Smooth muscle cell (in vitro differentiated cells): ENCODE measurements at regions not wholly inside any gene's neighbourhood (a gene's known extent, or its start where the extent isn't known, plus 50 kb on each side); places are given as distances from the start of the nearest gene placed in this dataset.
A peak's percentile ranks its signal among the peaks of the same experiment; 100 is the strongest.
"Not testable (repeated sequence)": the region's sequence is repeated elsewhere in the genome, so short reads cannot be mapped to it uniquely, and the experiment has no call there.

Experiments used
- DNase-seq: peaks from one replicate; lab custom pipeline; 2025; ENCODE audit not compliant: unreplicated experiment; lab: John Stamatoyannopoulos, UW
- H2AFZ ChIP-seq: fragments of 200-600 bp; sonication (generic); 2 replicates; pipeline ENCODE4 v1.6.0; 2016; ENCODE audit warnings: antibody characterized with exemption, low read depth, mild to moderate bottlenecking
- H3F3A ChIP-seq: fragments of 200-600 bp; sonication (generic); 2 replicates; pipeline ENCODE4 v1.6.0; 2017; ENCODE audit warnings: antibody characterized with exemption, low read depth
- H3K27ac ChIP-seq: fragments of 200-600 bp; sonication (generic); 2 replicates; pipeline ENCODE4 v1.5.1; 2016; ENCODE audit warnings: low read depth, mild to moderate bottlenecking
- H3K27me3 ChIP-seq: fragments of 200-600 bp; sonication (generic); 2 replicates; pipeline ENCODE4 v1.6.1; 2016; ENCODE audit warnings: low read depth, mild to moderate bottlenecking
- H3K36me3 ChIP-seq: fragments of 200-600 bp; sonication (generic); 2 replicates; pipeline ENCODE4 v1.5.1; 2016; ENCODE audit warnings: low read depth
- H3K4me1 ChIP-seq: fragments of 200-600 bp; sonication (generic); 2 replicates; pipeline ENCODE4 v1.5.1; 2016; ENCODE audit warnings: low read depth
- H3K4me2 ChIP-seq: fragments of 200-600 bp; sonication (generic); 2 replicates; pipeline ENCODE4 v1.6.0; 2016; ENCODE audit warnings: mild to moderate bottlenecking
- H3K4me3 ChIP-seq: fragments of 200-600 bp; sonication (generic); 2 replicates; pipeline ENCODE4 v1.5.1; 2016; ENCODE audit warnings: mild to moderate bottlenecking
- H3K79me2 ChIP-seq: fragments of 200-600 bp; sonication (generic); 2 replicates; pipeline ENCODE4 v1.6.0; 2016; ENCODE audit warnings: low read depth, mild to moderate bottlenecking
- H3K9ac ChIP-seq: fragments of 200-600 bp; sonication (generic); 2 replicates; pipeline ENCODE4 v1.6.0; 2016; ENCODE audit warnings: low read depth
- H3K9me3 ChIP-seq: fragments of 200-600 bp; sonication (generic); replicated peaks from 2 replicates; pipeline ENCODE4 v1.5.1; 2016; ENCODE audit warnings: low read depth
- H4K20me1 ChIP-seq: fragments of 200-600 bp; sonication (generic); 2 replicates; pipeline ENCODE4 v1.6.0; 2016; ENCODE audit warnings: low read depth
- CTCF ChIP-seq: fragments of 200-600 bp; sonication (generic); IDR thresholded peaks from 2 replicates; pipeline ENCODE4 v1.5.1; 2017; ENCODE audit warnings: borderline replicate concordance, mild to moderate bottlenecking, antibody characterized with exemption; ENCODE audit not compliant: insufficient read depth, poor library complexity, severe bottlenecking
- WGBS: methylation state at CpG from one replicate; pipeline ENCODE4 v1.1.7; 2016; ENCODE audit warnings: low lambda C conversion rate; 5-methylcytosine and 5-hydroxymethylcytosine counted together

- H3F3A ChIP-seq, H3K27me3 ChIP-seq, H2AFZ ChIP-seq, H3K4me3 ChIP-seq, H3K27ac ChIP-seq, H4K20me1 ChIP-seq, H3K36me3 ChIP-seq, DNase-seq, H3K79me2 ChIP-seq, H3K9me3 ChIP-seq, H3K4me2 ChIP-seq, H3K4me1 ChIP-seq, H3K9ac ChIP-seq: not testable (repeated sequence)
- WGBS = 90% methylated on average over 8 of the region's 8 CpGs
Measured at GRCh38 chr20:53719171-53719803, 125.6 kb upstream of the ZNF217 start.

- no peak for DNase-seq
- peak overlapping the region; percentile 60 for H2AFZ ChIP-seq
- WGBS = 72% methylated on average over 13 of the region's 13 CpGs
- no peak overlapping the region for H3K4me2 ChIP-seq
- no peaks in the 10 kb centered on the region for H4K20me1 ChIP-seq
- no peaks in the 10 kb centered on the region for H3K36me3 ChIP-seq
- no peak overlapping the region for H3K27ac ChIP-seq
- H3K27me3 ChIP-seq = no peaks in the 10 kb centered on the region
- H3K4me3 ChIP-seq = no peak overlapping the region
- H3K9me3 ChIP-seq = no peaks in the 10 kb centered on the region
- no peaks in the 10 kb centered on the region for H3F3A ChIP-seq
- no peaks in the 10 kb centered on the region for H3K4me1 ChIP-seq
- no peak overlapping the region for H3K9ac ChIP-seq
- H3K79me2 ChIP-seq = no peaks in the 10 kb centered on the region
- TF ChIP-seq CTCF = no peak
Measured at GRCh38 chr20:53718142-53719021, 124.7 kb upstream of the ZNF217 start.

- Histone ChIP-seq H3K9me3 (no peaks in the 10 kb centered on the region), H3K79me2 (no peaks in the 10 kb centered on the region), H3K27me3 (no peaks in the 10 kb centered on the region), H3K4me1 (no peaks in the 10 kb centered on the region), H3K9ac (no peak overlapping the region), H3F3A (no peaks in the 10 kb centered on the region), H4K20me1 (no peaks in the 10 kb centered on the region), H3K27ac (no peak overlapping the region), H3K36me3 (no peaks in the 10 kb centered on the region), H2AFZ (no peak overlapping the region), H3K4me3 (no peak overlapping the region), H3K4me2 (no peak overlapping the region)
- no peak for TF ChIP-seq CTCF
- DNase-seq = no peak
- WGBS = 96% methylated on average over 6 of the region's 6 CpGs
Measured at GRCh38 chr20:53716395-53716794, 122.8 kb upstream of the ZNF217 start.

GRCh38 chr20:53714524-53714923, 120.9 kb upstream of the ZNF217 start:
- Histone ChIP-seq H3K4me3 (no peak overlapping the region), H3K9ac (no peak overlapping the region), H3F3A (no peaks in the 10 kb centered on the region)

More at GRCh38 chr20:53714524-53714923, 120.9 kb upstream of the ZNF217 start:
- Histone ChIP-seq H3K4me1 (no peaks in the 10 kb centered on the region), H3K27me3 (no peaks in the 10 kb centered on the region), H3K27ac (no peak overlapping the region), H3K4me2 (no peak overlapping the region), H3K79me2 (no peaks in the 10 kb centered on the region), H4K20me1 (no peaks in the 10 kb centered on the region), H2AFZ (no peak overlapping the region), H3K36me3 (no peaks in the 10 kb centered on the region), H3K9me3 (no peaks in the 10 kb centered on the region)
- DNase-seq = no peak
- WGBS = 98% methylated on average over 4 of the region's 4 CpGs
- no peak for TF ChIP-seq CTCF
